Sigmoid colon (tissue), 4 donors: ENCODE measurements at regions not wholly inside any gene's neighbourhood (a gene's known extent, or its start where the extent isn't known, plus 50 kb on each side); places are given as distances from the start of the nearest gene placed in this dataset.

ENCODE experiments used
- CTCF ChIP-seq, 4 experiments: fragments of 450-650 bp in 3 of 4; fragments of 200-600 bp in 1 of 4; IDR thresholded peaks; one replicate each; pipeline ENCODE4 v1.5.1; 2016 to 2019; ENCODE audit warnings: antibody characterized with exemption in 4 of 4, mild to moderate bottlenecking in 3 of 4, moderate library complexity in 2 of 4
- EP300 ChIP-seq, 4 donors: sonication (generic); formaldehyde crosslinking; IDR thresholded peaks; one replicate each; pipeline ENCODE4 v1.6.1; 2017; ENCODE audit warnings: antibody characterized with exemption in 4 of 4
- POLR2A ChIP-seq, 2 donors: fragments of 450-650 bp; IDR thresholded peaks; one replicate each; pipeline ENCODE4 v1.6.1; 2016; ENCODE audit warnings: antibody characterized with exemption in 2 of 2, mild to moderate bottlenecking in 2 of 2, moderate library complexity in 2 of 2
- POLR2AphosphoS5 ChIP-seq, 4 donors: sonication (generic); formaldehyde crosslinking; IDR thresholded peaks; one replicate each; pipeline ENCODE4 v1.6.1; 2017; ENCODE audit warnings: antibody characterized with exemption in 4 of 4

GRCh38 chr7:28309704-28310459 lies 102.4 kb upstream of the CREB5 start:
- TF ChIP-seq CTCF (IDR thresholded peaks at IDR 0.05) (no peak), POLR2A (IDR thresholded peaks at IDR 0.05) (no peak), POLR2AphosphoS5 (IDR thresholded peaks at IDR 0.05) (no peak), EP300 (IDR thresholded peaks at IDR 0.05) (no peak)
